BJ (cell line): ENCODE measurements at regions not wholly inside any gene's neighbourhood (a gene's known extent, or its start where the extent isn't known, plus 50 kb on each side); places are given as distances from the start of the nearest gene placed in this dataset.

Experiments used
- CTCF ChIA-PET: fragments of 350-600 bp; formaldehyde crosslinking; extraction: SDS; loops from one replicate; lab custom pipeline; 2021; ENCODE audit warnings: antibody characterized with exemption, inconsistent platforms; lab: Yijun Ruan, JAX
- POLR2A ChIA-PET: fragments of 300-600 bp; sonication (Branson Sonifier 250); formaldehyde crosslinking; extraction: SDS; loops from one replicate; lab custom pipeline; 2021; ENCODE audit warnings: antibody characterized with exemption; lab: Charles Lee
- DNase-seq: peaks from one replicate; pipeline ENCODE4 v3.0.0-alpha.2; 2011; ENCODE audit warnings: low read depth
- H3K27me3 ChIP-seq: 2 replicates; pipeline ENCODE4 v1.6.0; 2011; ENCODE audit warnings: low read length; ENCODE audit not compliant: control insufficient read depth, insufficient read depth
- H3K36me3 ChIP-seq: 2 replicates; pipeline ENCODE4 v1.5.1; 2011; ENCODE audit warnings: low read length; ENCODE audit not compliant: control insufficient read depth, insufficient read depth
- H3K4me3 ChIP-seq: 2 replicates; pipeline ENCODE4 v1.5.1; 2011; ENCODE audit warnings: low read depth, mild to moderate bottlenecking, control low read depth, low read length
- CTCF ChIP-seq: IDR thresholded peaks from 2 replicates; pipeline ENCODE4 v1.5.1; 2011; ENCODE audit warnings: low read depth, mild to moderate bottlenecking, control low read depth, inconsistent platforms, low read length, moderate library complexity; ENCODE audit not compliant: insufficient read depth

GRCh38 chr5:164721656-164722055, 1216.2 kb downstream of the MAT2B start:
- ChIA-PET POLR2A (no interaction called here), CTCF (no interaction called here)
- Histone ChIP-seq H3K36me3 (no peaks in the 10 kb centered on the region), H3K4me3 (no peak overlapping the region), H3K27me3 (no peaks in the 10 kb centered on the region)
- no peak for TF ChIP-seq CTCF
- DNase-seq: no peak

GRCh38 chr5:164722702-164723101, 1217.3 kb downstream of the MAT2B start:
- no peak for TF ChIP-seq CTCF
- no peaks in the 10 kb centered on the region for H3K36me3 ChIP-seq
- CTCF ChIA-PET: no interaction called here
- no peaks in the 10 kb centered on the region for H3K27me3 ChIP-seq
- no peak overlapping the region for H3K4me3 ChIP-seq
- DNase-seq: no peak
- POLR2A ChIA-PET: no interaction called here

GRCh38 chr5:164727012-164727411, 1221.6 kb downstream of the MAT2B start:
- H3K36me3 ChIP-seq: no peaks in the 10 kb centered on the region
- H3K27me3 ChIP-seq: no peaks in the 10 kb centered on the region
- DNase-seq: no peak
- no peak overlapping the region for H3K4me3 ChIP-seq
- CTCF ChIA-PET: no interaction called here
- no peak for TF ChIP-seq CTCF
- POLR2A ChIA-PET: no interaction called here

- POLR2A ChIA-PET: no interaction called here
- no peak for DNase-seq
- no peak for TF ChIP-seq CTCF
- CTCF ChIA-PET: no interaction called here
- no peak overlapping the region for H3K4me3 ChIP-seq
- no peaks in the 10 kb centered on the region for H3K36me3 ChIP-seq
- H3K27me3 ChIP-seq: no peaks in the 10 kb centered on the region
Measured at GRCh38 chr5:164728733-164729132, 1223.3 kb downstream of the MAT2B start.

- POLR2A ChIA-PET: no interaction called here
- Histone ChIP-seq H3K4me3 (no peak overlapping the region), H3K36me3 (no peaks in the 10 kb centered on the region), H3K27me3 (no peaks in the 10 kb centered on the region)
- TF ChIP-seq CTCF: no peak
- no peak for DNase-seq
- CTCF ChIA-PET: no interaction called here
Measured at GRCh38 chr5:164735334-164735733, 1229.9 kb downstream of the MAT2B start.
